HG02588 (cell line): ENCODE measurements at regions not wholly inside any gene's neighbourhood (a gene's known extent, or its start where the extent isn't known, plus 50 kb on each side); places are given as distances from the start of the nearest gene placed in this dataset.

Experiments used
- ATAC-seq: cut with Tn5 transposase; IDR thresholded peaks from one replicate; pipeline ENCODE4 v1.9.1; 2021; ENCODE audit warnings: mild to moderate bottlenecking, moderate library complexity; ENCODE audit not compliant: unreplicated experiment

DNA sequence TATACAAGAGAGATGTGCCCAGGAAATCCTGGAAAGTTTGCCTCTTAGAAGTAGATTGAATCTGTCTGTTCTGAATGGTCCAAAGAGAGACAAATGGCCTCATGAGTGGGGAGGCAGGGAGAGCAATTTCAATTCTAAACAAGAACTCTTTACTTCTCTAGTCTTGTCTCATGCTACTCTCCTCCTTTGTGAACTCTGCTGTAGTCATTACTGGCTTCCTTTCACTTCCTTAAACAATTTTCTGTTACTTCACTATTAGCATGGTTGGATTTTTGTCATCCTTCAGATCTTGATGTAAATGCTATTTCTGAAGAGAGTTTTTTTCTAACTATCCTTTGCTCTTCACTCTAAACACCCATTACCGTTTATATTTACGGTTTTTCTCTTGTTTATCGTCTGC lies 54.0 kb upstream of the GRIN3A start:
- no peak for ATAC-seq

DNA sequence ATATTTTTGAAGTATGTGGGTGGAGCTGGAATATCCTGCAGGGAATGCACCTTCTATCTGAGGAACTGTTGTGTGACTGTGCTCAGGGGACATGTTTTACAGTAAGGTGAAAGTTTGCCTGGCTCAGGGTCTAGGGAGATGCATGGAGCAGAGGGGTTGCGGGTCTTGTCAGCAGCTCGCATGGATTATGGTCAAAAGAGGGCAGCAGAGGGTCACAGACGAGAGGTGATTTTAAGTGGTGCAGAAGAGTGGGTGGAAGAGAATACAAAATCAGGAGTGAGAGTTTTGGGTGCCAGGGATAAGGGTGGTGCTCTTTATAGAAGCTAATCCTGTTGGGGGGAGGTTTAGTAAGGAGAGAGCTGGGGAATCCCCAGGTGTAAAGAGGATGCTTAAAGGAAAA lies 53.5 kb upstream of the GRIN3A start:
- ATAC-seq: no peak

- ATAC-seq: no peak
Observed at GRCh38 chr9:101791533-101791932, 53.1 kb upstream of the GRIN3A start.
